Stimulated activated CD4-positive, alpha-beta T cell treated with anti-CD3 and anti-CD28 coated beads, TNF-alpha, amount 100 ng/mL, for 4 hours (primary cell): ENCODE measurements at regions not wholly inside any gene's neighbourhood (a gene's known extent, or its start where the extent isn't known, plus 50 kb on each side); places are given as distances from the start of the nearest gene placed in this dataset.

Experiments
- DNase-seq, 3 experiments: peaks; one replicate each; pipeline ENCODE4 v3.0.0-alpha.2; 2020; ENCODE audit warnings: low read depth in 3 of 3

GRCh38 chr15:81865850-81866537, 179.8 kb downstream of the MEX3B start:
- no peak for DNase-seq

GRCh38 chr15:81863162-81863561, 182.7 kb downstream of the MEX3B start:
- no peak for DNase-seq

GRCh38 chr15:81859737-81860516, 185.9 kb downstream of the MEX3B start:
- DNase-seq, result no peak

GRCh38 chr15:81858586-81858985, 187.2 kb downstream of the MEX3B start:
- no peak for DNase-seq

- no peak for DNase-seq
Observed at GRCh38 chr15:81858136-81858535, 187.7 kb downstream of the MEX3B start.

- DNase-seq, result no peak
Observed at GRCh38 chr15:81856634-81857026, 189.2 kb downstream of the MEX3B start.

GRCh38 chr15:81856001-81856633, 189.7 kb downstream of the MEX3B start:
- DNase-seq, result no peak

- no peak for DNase-seq
Observed at GRCh38 chr15:81853150-81853748, 192.6 kb downstream of the MEX3B start.

- DNase-seq, result no peak
Observed at GRCh38 chr15:81852411-81853149, 193.2 kb downstream of the MEX3B start.

GRCh38 chr15:81851757-81852156, 194.1 kb downstream of the MEX3B start:
- no peak for DNase-seq

- DNase-seq, result no peak
Observed at GRCh38 chr15:81851325-81851724, 194.5 kb downstream of the MEX3B start.

GRCh38 chr15:81849289-81849688, 196.5 kb downstream of the MEX3B start:
- DNase-seq, result no peak

- DNase-seq, result no peak
Observed at GRCh38 chr15:81848701-81849100, 197.1 kb downstream of the MEX3B start.

GRCh38 chr15:81843757-81844407, 201.9 kb downstream of the MEX3B start:
- no peak for DNase-seq

- no peak for DNase-seq
Observed at GRCh38 chr15:81843226-81843625, 202.6 kb downstream of the MEX3B start.

GRCh38 chr15:81839387-81839786, 206.4 kb downstream of the MEX3B start:
- DNase-seq, result no peak

GRCh38 chr15:81835731-81836130, 210.1 kb downstream of the MEX3B start:
- no peak for DNase-seq

GRCh38 chr15:81830520-81830919, 215.3 kb downstream of the MEX3B start:
- DNase-seq, result no peak

GRCh38 chr15:81829918-81830317, 215.9 kb downstream of the MEX3B start:
- no peak for DNase-seq

- no peak for DNase-seq
Observed at GRCh38 chr15:81828135-81828534, 217.7 kb downstream of the MEX3B start.

GRCh38 chr15:81825136-81825535, 220.7 kb downstream of the MEX3B start:
- DNase-seq, result no peak
